GM12878 (cell line): ENCODE measurements at regions not wholly inside any gene's neighbourhood (a gene's known extent, or its start where the extent isn't known, plus 50 kb on each side); places are given as distances from the start of the nearest gene placed in this dataset.

Experiments used
- ATAC-seq: fragments of 200-7000 bp; cut with Tn5 transposase; 3 replicates; pipeline ENCODE4 v1.9.1; 2020; ENCODE audit warnings: mild to moderate bottlenecking, moderate library complexity
- BruUV-seq: library from RNA; stranded (reverse); fragments of 400-500 nt; replicated peaks from 2 replicates; lab custom pipeline; 2021; lab: Mats Ljungman, UMichigan
- CTCF ChIA-PET: fragments of 300-600 bp; sonication (Branson Sonifier 250); formaldehyde crosslinking; extraction: SDS; loops from one replicate; lab custom pipeline; 2021; ENCODE audit warnings: inconsistent platforms; lab: Yijun Ruan, JAX
- POLR2A ChIA-PET: fragments of 350-600 bp; formaldehyde crosslinking; extraction: SDS; loops from one replicate; lab custom pipeline; 2021; ENCODE audit warnings: inconsistent platforms; lab: Charles Lee
- RAD21 ChIA-PET: fragments of 300-600 bp; sonication (Branson Sonifier 250); formaldehyde crosslinking; loops from one replicate; lab custom pipeline; 2023; ENCODE audit warnings: antibody characterized with exemption; ENCODE audit not compliant: unreplicated experiment; lab: Charles Lee
- SMC1A ChIA-PET: fragments of 300-600 bp; sonication (Branson Sonifier 250); formaldehyde crosslinking; loops from one replicate; lab custom pipeline; 2023; ENCODE audit not compliant: unreplicated experiment, uncharacterized antibody; lab: Charles Lee
- DNase-seq: peaks from one replicate; pipeline ENCODE4 v3.0.0-alpha.2; 2011; ENCODE audit warnings: low read depth, low spot score
- FAIRE-seq: peaks from 3 replicates; lab custom pipeline; 2011; peaks lifted over from hg19 to GRCh38; lab: Jason Lieb, UNC
- H2AFZ ChIP-seq: 2 replicates; pipeline ENCODE4 v1.6.0; 2011; ENCODE audit warnings: low read depth, low read length, control low read depth; ENCODE audit not compliant: control insufficient read depth
- H3K27ac ChIP-seq: 2 replicates; pipeline ENCODE4 v1.5.1; 2011; ENCODE audit warnings: control low read depth; ENCODE audit not compliant: control insufficient read depth, insufficient read depth
- H3K27me3 ChIP-seq, 2 experiments: replicated peaks in 1 of 2; 2 replicates each; pipeline versions ENCODE4 v1.6.0 to v1.6.1; 2011; ENCODE audit warnings: low read length in 1 of 2; ENCODE audit not compliant: control insufficient read depth in 2 of 2, insufficient read depth in 2 of 2
- H3K36me3 ChIP-seq, 2 experiments: 2 replicates each; pipeline ENCODE4 v1.5.1; 2011; ENCODE audit warnings: low read length in 1 of 2; ENCODE audit not compliant: control insufficient read depth in 2 of 2, insufficient read depth in 2 of 2
- H3K4me1 ChIP-seq: 2 replicates; pipeline ENCODE4 v1.6.1; 2011; ENCODE audit warnings: mild to moderate bottlenecking, low read length, moderate library complexity, mixed read lengths; ENCODE audit not compliant: control insufficient read depth, insufficient read depth
- H3K4me2 ChIP-seq: 2 replicates; pipeline ENCODE4 v1.6.0; 2011; ENCODE audit warnings: control low read depth; ENCODE audit not compliant: control insufficient read depth, insufficient read depth
- H3K4me3 ChIP-seq: fragments of 200-600 bp; sonication (generic); 2 replicates; pipeline ENCODE4 v1.5.1; 2016
- H3K79me2 ChIP-seq: 2 replicates; pipeline ENCODE4 v1.6.0; 2011; ENCODE audit warnings: low read length; ENCODE audit not compliant: control insufficient read depth, insufficient read depth
- H3K9ac ChIP-seq: 2 replicates; pipeline ENCODE4 v1.8.0; 2011; ENCODE audit warnings: low read length, control low read depth, mixed read lengths; ENCODE audit not compliant: control insufficient read depth, insufficient read depth
- H3K9me3 ChIP-seq: replicated peaks from 3 replicates; pipeline ENCODE4 v1.5.1; 2011; ENCODE audit warnings: mild to moderate bottlenecking, low read length; ENCODE audit not compliant: control insufficient read depth, insufficient read depth
- H4K20me1 ChIP-seq: 2 replicates; pipeline ENCODE4 v1.6.0; 2011; ENCODE audit not compliant: control insufficient read depth, insufficient read depth
- BHLHE40 ChIP-seq, 2 experiments: fragments of 450-650 bp in 1 of 2; IDR thresholded peaks; 2 replicates each; pipeline ENCODE4 v1.6.1; 2011 to 2017; ENCODE audit warnings: low read depth in 2 of 2, borderline replicate concordance in 1 of 2, improper control_type of control experiment in 1 of 2, low read length in 1 of 2, mild to moderate bottlenecking in 1 of 2
- CEBPB ChIP-seq, 2 experiments: fragments of 150-350 bp in 1 of 2; IDR thresholded peaks; 2 replicates each; pipeline ENCODE4 v1.6.1; 2012 to 2014; ENCODE audit warnings: low read depth in 2 of 2, low read length in 2 of 2, borderline replicate concordance in 1 of 2, inconsistent platforms in 1 of 2
- ETV6 ChIP-seq, 2 experiments: fragments of 450-650 bp in 1 of 2; IDR thresholded peaks in 1 of 2; conservative IDR thresholded peaks in 1 of 2; 2 replicates each; pipeline ENCODE4 v1.6.1; 2014; ENCODE audit warnings: antibody characterized with exemption in 1 of 2, borderline replicate concordance in 1 of 2, low read depth in 1 of 2, mild to moderate bottlenecking in 1 of 2, moderate library complexity in 1 of 2
- HCFC1 ChIP-seq: fragments of 150-350 bp; IDR thresholded peaks from 2 replicates; pipeline ENCODE4 v1.6.1; 2014; ENCODE audit warnings: low read length
- HDGF ChIP-seq: fragments of 450-650 bp; IDR thresholded peaks from 2 replicates; pipeline ENCODE4 v1.6.1; 2016; ENCODE audit warnings: antibody characterized with exemption
- MAX ChIP-seq: IDR thresholded peaks from 2 replicates; pipeline ENCODE4 v1.6.1; 2012; ENCODE audit warnings: low read depth, low read length, improper control_type of control experiment
- MYB ChIP-seq: fragments of 150-350 bp; IDR thresholded peaks from 2 replicates; pipeline ENCODE4 v1.6.1; 2014; ENCODE audit warnings: mild to moderate bottlenecking, low read depth, low read length, borderline replicate concordance
- NBN ChIP-seq: fragments of 450-650 bp; IDR thresholded peaks from 2 replicates; pipeline ENCODE4 v1.6.1; 2016
- NR2C1 ChIP-seq: fragments of 450-650 bp; IDR thresholded peaks from 2 replicates; pipeline ENCODE4 v1.6.1; 2017; ENCODE audit warnings: antibody characterized with exemption, mild to moderate bottlenecking, moderate library complexity
- YBX1 ChIP-seq: fragments of 450-650 bp; IDR thresholded peaks from 2 replicates; pipeline ENCODE4 v1.6.1; 2016; ENCODE audit warnings: antibody characterized with exemption
- ZNF274 ChIP-seq: IDR thresholded peaks from one replicate; pipeline ENCODE4 v1.8.0; 2011; ENCODE audit not compliant: insufficient read length, insufficient read depth
- WGBS: methylation state at CpG from one replicate; pipeline ENCODE4 v1.1.6; 2016; ENCODE audit warnings: low lambda C conversion rate; ENCODE audit not compliant: insufficient replicate concordance, insufficient coverage; ENCODE audit errors: missing lambda C conversion rate; 5-methylcytosine and 5-hydroxymethylcytosine counted together
- in situ Hi-C: fragments of 300-500 bp; cut with MboI; formaldehyde crosslinking; loops from 9 replicates; pipeline ENCODE4 v1.14.3; 2018; ENCODE audit warnings: mixed read lengths
- intact Hi-C: fragments of 100-400 bp; cut with micrococcal nuclease; formaldehyde crosslinking; loops from one replicate; pipeline ENCODE4 v1.14.2; 2022; ENCODE audit not compliant: unreplicated experiment
- TF ChIP-seq, protein P1 (sequence below): fragments of 450-650 bp; IDR thresholded peaks from 2 replicates; pipeline ENCODE4 v1.6.1; 2018; ENCODE audit warnings: mild to moderate bottlenecking, low read depth, moderate library complexity; ENCODE audit not compliant: partially characterized antibody

DNA sequence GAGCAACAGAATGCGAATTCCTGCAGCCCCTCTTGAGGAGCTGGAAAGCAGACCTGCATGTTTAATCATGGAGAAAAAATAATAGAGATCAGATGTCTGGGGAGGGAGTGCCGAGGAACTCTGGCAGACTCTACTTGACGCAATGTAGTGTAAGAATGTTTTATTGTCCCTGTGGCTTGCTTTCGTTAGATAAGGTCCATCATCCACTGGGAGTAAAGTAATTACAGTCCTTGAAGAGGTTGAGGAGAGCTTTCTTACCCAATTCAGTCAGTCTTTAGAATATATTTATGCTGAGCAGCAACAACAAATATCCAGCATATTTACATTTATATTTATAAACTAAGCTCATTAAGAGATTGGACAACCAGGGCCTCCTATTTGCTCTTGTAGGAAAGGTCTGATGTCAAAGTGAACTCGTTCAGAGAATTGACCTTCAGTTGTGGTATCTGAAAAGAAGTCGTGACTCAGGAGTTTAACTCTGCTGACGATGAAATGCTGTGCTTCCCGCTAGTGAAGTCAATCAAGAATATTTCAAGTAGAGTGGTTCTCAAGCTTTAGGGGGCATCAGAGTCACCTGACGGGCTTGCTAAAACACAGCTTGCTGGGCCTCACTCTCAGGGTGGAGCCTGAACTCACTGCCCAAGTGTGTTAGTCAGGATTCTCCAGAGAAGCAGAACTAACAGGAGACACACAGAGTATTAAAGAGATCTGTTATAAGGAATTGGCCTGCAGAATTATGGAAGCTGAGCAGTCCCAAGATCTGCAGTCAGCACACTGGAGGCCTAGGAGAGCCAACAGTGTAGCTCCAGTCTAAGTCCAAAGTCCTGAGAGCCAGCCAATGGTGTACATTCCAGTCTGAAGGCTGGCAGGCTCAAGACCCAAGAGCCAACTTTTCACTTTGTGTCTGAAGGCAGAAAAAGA lies 139.3 kb upstream of the LMNTD1 start (continued):
- TF ChIP-seq, protein P1, sequence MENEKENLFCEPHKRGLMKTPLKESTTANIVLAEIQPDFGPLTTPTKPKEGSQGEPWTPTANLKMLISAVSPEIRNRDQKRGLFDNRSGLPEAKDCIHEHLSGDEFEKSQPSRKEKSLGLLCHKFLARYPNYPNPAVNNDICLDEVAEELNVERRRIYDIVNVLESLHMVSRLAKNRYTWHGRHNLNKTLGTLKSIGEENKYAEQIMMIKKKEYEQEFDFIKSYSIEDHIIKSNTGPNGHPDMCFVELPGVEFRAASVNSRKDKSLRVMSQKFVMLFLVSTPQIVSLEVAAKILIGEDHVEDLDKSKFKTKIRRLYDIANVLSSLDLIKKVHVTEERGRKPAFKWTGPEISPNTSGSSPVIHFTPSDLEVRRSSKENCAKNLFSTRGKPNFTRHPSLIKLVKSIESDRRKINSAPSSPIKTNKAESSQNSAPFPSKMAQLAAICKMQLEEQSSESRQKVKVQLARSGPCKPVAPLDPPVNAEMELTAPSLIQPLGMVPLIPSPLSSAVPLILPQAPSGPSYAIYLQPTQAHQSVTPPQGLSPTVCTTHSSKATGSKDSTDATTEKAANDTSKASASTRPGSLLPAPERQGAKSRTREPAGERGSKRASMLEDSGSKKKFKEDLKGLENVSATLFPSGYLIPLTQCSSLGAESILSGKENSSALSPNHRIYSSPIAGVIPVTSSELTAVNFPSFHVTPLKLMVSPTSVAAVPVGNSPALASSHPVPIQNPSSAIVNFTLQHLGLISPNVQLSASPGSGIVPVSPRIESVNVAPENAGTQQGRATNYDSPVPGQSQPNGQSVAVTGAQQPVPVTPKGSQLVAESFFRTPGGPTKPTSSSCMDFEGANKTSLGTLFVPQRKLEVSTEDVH, result no peak

DNA sequence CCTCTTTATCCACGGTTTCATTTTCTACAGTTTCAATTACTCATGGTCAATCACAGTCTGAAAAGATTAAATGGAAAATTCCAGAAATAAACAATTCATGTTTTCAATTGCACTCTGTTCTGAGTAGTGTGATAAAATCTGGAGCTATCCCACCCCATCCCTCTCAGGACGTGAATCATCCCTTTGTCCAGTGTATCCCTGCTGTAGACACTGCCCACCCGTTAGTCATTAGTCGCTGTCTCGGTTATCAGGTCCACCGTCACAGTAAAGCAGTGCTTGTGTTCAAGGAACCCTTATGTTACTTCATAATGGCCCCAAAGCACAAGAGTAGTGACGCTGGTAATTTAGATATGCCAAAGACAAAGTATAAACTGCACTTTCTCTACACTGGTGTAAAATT lies 141.0 kb upstream of the LMNTD1 start:
- ChIA-PET SMC1A (no interaction called here), RAD21 (no interaction called here), POLR2A (no interaction called here), CTCF (no interaction called here)
- TF ChIP-seq YBX1 (no peak), HCFC1 (no peak), ZNF274 (no peak), CEBPB (IDR thresholded peaks at IDR 0.05; ENCODE audit: borderline replicate concordance in 1 of 2, low read depth in 2 of 2, low read length in 2 of 2) (no peak), MAX (no peak), HDGF (no peak), NBN (no peak), BHLHE40 (IDR thresholded peaks at IDR 0.05; ENCODE audit: borderline replicate concordance in 1 of 2, low read depth in 2 of 2, low read length in 1 of 2) (no peak), MYB (no peak), ETV6 (conservative IDR thresholded peaks at IDR 0.05 in 1 of 2, IDR thresholded peaks at IDR 0.05 in 1 of 2; ENCODE audit: borderline replicate concordance in 1 of 2, low read depth in 1 of 2) (no peak), NR2C1 (no peak)
- TF ChIP-seq, protein P1, result no peak
- H3K9ac ChIP-seq, result no peak overlapping the region
- 49% methylated on average over 7 of the region's 7 CpGs for WGBS
- H3K4me1 ChIP-seq, result no peaks in the 10 kb centered on the region
- no peak overlapping the region for H3K4me2 ChIP-seq
- H3K27ac ChIP-seq, result no peak overlapping the region
- H2AFZ ChIP-seq, result no peak overlapping the region
- no peak for ATAC-seq
- peaks cover 4% of the 10 kb centered on the region for H3K9me3 ChIP-seq
- H4K20me1 ChIP-seq, result no peaks in the 10 kb centered on the region
- H3K27me3 ChIP-seq, result peaks cover 2 to 4% of the 10 kb centered on the region in 2 experiments; a peak in 1 of 4 replicates
- no peaks in the 10 kb centered on the region for H3K36me3 ChIP-seq
- in situ Hi-C loops (no loop called here), intact Hi-C loops (no loop called here)
- H3K79me2 ChIP-seq, result no peaks in the 10 kb centered on the region
- H3K4me3 ChIP-seq, result no peak overlapping the region
- BruUV-seq, result no TSS peak
- DNase-seq, result no peak
- FAIRE-seq, result no peak
